ENCODE measurements at regions not wholly inside any gene's neighbourhood (a gene's known extent, or its start where the extent isn't known, plus 50 kb on each side); places are given as distances from the start of the nearest gene placed in this dataset.
"Not testable (repeated sequence)": the region's sequence is repeated elsewhere in the genome, so short reads cannot be mapped to it uniquely, and the experiment has no call there.

- no peak for DNase-seq
Observed at GRCh38 chr1:80365359-80366021, 1359.0 kb upstream of the ADGRL4 start.

- no peak for DNase-seq
Observed at GRCh38 chr1:80363689-80364475, 1357.4 kb upstream of the ADGRL4 start.

GRCh38 chr1:80359666-80360065 is 1353.1 kb upstream of the ADGRL4 start:
- no peak for DNase-seq

- no peak for DNase-seq
Observed at GRCh38 chr1:80349218-80349617, 1342.7 kb upstream of the ADGRL4 start.

GRCh38 chr1:80341021-80341420 is 1334.5 kb upstream of the ADGRL4 start:
- no peak for DNase-seq

GRCh38 chr1:80318108-80318507 is 1311.6 kb upstream of the ADGRL4 start:
- no peak for DNase-seq

- DNase-seq: no peak
Observed at GRCh38 chr1:80310703-80311245, 1304.2 kb upstream of the ADGRL4 start.

GRCh38 chr1:80305466-80305865 is 1298.9 kb upstream of the ADGRL4 start:
- no peak for DNase-seq

- no peak for DNase-seq
Observed at GRCh38 chr1:80293818-80294217, 1287.3 kb upstream of the ADGRL4 start.

GRCh38 chr1:80288750-80289149 is 1282.2 kb upstream of the ADGRL4 start:
- DNase-seq: not testable (repeated sequence)

- no peak for DNase-seq
Observed at GRCh38 chr1:80282536-80282935, 1276.0 kb upstream of the ADGRL4 start.

GRCh38 chr1:80278936-80279335 is 1272.4 kb upstream of the ADGRL4 start:
- no peak for DNase-seq

GRCh38 chr1:80274256-80274655 is 1267.7 kb upstream of the ADGRL4 start:
- DNase-seq: no peak

GRCh38 chr1:80272495-80272894 is 1266.0 kb upstream of the ADGRL4 start:
- no peak for DNase-seq

GRCh38 chr1:80258659-80259058 is 1252.1 kb upstream of the ADGRL4 start:
- no peak for DNase-seq

GRCh38 chr1:80251591-80251990 is 1245.1 kb upstream of the ADGRL4 start:
- no peak for DNase-seq

GRCh38 chr1:80251171-80251570 is 1244.6 kb upstream of the ADGRL4 start:
- DNase-seq: no peak

GRCh38 chr1:80250573-80251168 is 1244.1 kb upstream of the ADGRL4 start:
- peak; percentile 49 for DNase-seq

GRCh38 chr1:80249699-80250098 is 1243.2 kb upstream of the ADGRL4 start:
- DNase-seq: no peak

GRCh38 chr1:80248886-80249285 is 1242.4 kb upstream of the ADGRL4 start:
- DNase-seq: peak; percentile 24

GRCh38 chr1:80245813-80246212 is 1239.3 kb upstream of the ADGRL4 start:
- DNase-seq: no peak

- no peak for DNase-seq
Observed at GRCh38 chr1:80244372-80244771, 1237.8 kb upstream of the ADGRL4 start.

GRCh38 chr1:80241566-80241965 is 1235.0 kb upstream of the ADGRL4 start:
- no peak for DNase-seq

- peak; percentile 18 for DNase-seq
Observed at GRCh38 chr1:80225510-80225909, 1219.0 kb upstream of the ADGRL4 start.

All from fibroblast of skin of right quadriceps (primary cell).